ENCODE measurements at regions not wholly inside any gene's neighbourhood (a gene's known extent, or its start where the extent isn't known, plus 50 kb on each side); places are given as distances from the start of the nearest gene placed in this dataset.

- TF ChIP-seq CTCF (IDR thresholded peaks at IDR 0.05; ENCODE audit: insufficient read depth, low read depth, low read length) (no peak), EZH2 (IDR thresholded peaks at IDR 0.05; ENCODE audit: insufficient read depth, low read length) (no peak)
Observed at GRCh38 chr16:25419681-25420080, 162.0 kb upstream of the ZKSCAN2 start.

Measured in astrocyte (in vitro differentiated cells and primary cell).